ENCODE measurements at regions not wholly inside any gene's neighbourhood (a gene's known extent, or its start where the extent isn't known, plus 50 kb on each side); places are given as distances from the start of the nearest gene placed in this dataset.

GRCh38 chr4:23097251-23097650, 404.5 kb downstream of the GBA3 start:
- no peak overlapping the region for H3K4me3 Mint-ChIP-seq

DNA sequence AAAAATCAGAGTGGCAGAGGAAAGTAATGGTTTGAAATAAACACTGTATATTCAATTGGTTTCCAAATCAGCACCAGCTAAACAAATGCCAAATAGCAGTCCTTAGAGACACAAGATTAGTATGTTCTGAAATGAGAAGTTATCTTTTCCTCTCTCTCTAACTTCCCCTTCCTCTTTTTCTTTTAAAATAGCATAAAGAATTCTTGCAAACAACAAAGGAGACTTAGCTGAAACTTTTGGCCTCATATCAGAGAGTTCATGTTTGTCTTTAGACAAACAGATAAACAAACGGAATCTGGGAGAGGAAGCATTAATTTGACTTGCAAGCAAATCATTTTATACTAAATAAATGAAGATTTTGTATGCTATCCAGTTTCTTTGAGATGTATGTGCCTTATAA, 399.0 kb downstream of the GBA3 start:
- intact Hi-C loops (cut with DNase I, micrococcal nuclease) = no loop called here
- Mint-ChIP-seq H3K27ac (no peak overlapping the region), H3K27me3 (no peaks in the 10 kb centered on the region), H3K9me3 (peaks cover 15% of the 10 kb centered on the region), H3K36me3 (ENCODE audit: low read depth) (no peaks in the 10 kb centered on the region), H3K4me1 (ENCODE audit: low read depth) (no peaks in the 10 kb centered on the region), H3K4me3 (no peak overlapping the region)
- no peaks in the 10 kb centered on the region for H3K36me3 ChIP-seq (ENCODE audit: insufficient read depth, low read length)
- CTCF ChIA-PET = no interaction called here
- ATAC-seq (ENCODE audit: poor library complexity) = no peak
- POLR2A ChIA-PET = no interaction called here
- H3K4me1 ChIP-seq (ENCODE audit: insufficient read depth, low read length) = no peaks in the 10 kb centered on the region
- H3K27me3 ChIP-seq (ENCODE audit: control insufficient read depth in 1 of 2, insufficient read depth in 2 of 2, low read length in 2 of 2) = no peaks in the 10 kb centered on the region
- no peak for TF ChIP-seq CTCF (IDR thresholded peaks at IDR 0.05)
- no peak for DNase-seq
- no peak overlapping the region for H3K27ac ChIP-seq (ENCODE audit: low read depth in 1 of 2, low read length in 2 of 2)
- no peak overlapping the region for H3K4me3 ChIP-seq (ENCODE audit: low read length)
- peaks cover 0 to 3% of the 10 kb centered on the region in 2 experiments for H3K9me3 ChIP-seq (ENCODE audit: control insufficient read depth in 1 of 2, insufficient read depth in 1 of 2, low read length in 2 of 2)

More at GRCh38 chr4:23097251-23097650, 404.5 kb downstream of the GBA3 start:
- intact Hi-C loops (cut with DNase I, micrococcal nuclease) = no loop called here
- H3K9me3 Mint-ChIP-seq = peaks cover 9% of the 10 kb centered on the region
- DNase-seq = no peak
- no peak for TF ChIP-seq CTCF (IDR thresholded peaks at IDR 0.05)
- no peaks in the 10 kb centered on the region for H3K4me1 Mint-ChIP-seq (ENCODE audit: low read depth)
- ATAC-seq (ENCODE audit: poor library complexity) = no peak
- H3K36me3 ChIP-seq (ENCODE audit: insufficient read depth, low read length) = no peaks in the 10 kb centered on the region
- no peak overlapping the region for H3K27ac ChIP-seq (ENCODE audit: low read depth in 1 of 2, low read length in 2 of 2)
- no peak overlapping the region for H3K4me3 ChIP-seq (ENCODE audit: low read length)
- H3K27me3 Mint-ChIP-seq = no peaks in the 10 kb centered on the region
- H3K9me3 ChIP-seq (ENCODE audit: control insufficient read depth in 1 of 2, insufficient read depth in 1 of 2, low read length in 2 of 2) = no peaks in the 10 kb centered on the region
- ChIA-PET POLR2A (no interaction called here), CTCF (no interaction called here)
- no peaks in the 10 kb centered on the region for H3K36me3 Mint-ChIP-seq (ENCODE audit: low read depth)
- H3K27me3 ChIP-seq (ENCODE audit: control insufficient read depth in 1 of 2, insufficient read depth in 2 of 2, low read length in 2 of 2) = no peaks in the 10 kb centered on the region
- no peaks in the 10 kb centered on the region for H3K4me1 ChIP-seq (ENCODE audit: insufficient read depth, low read length)
- H3K27ac Mint-ChIP-seq = no peak overlapping the region

DNA sequence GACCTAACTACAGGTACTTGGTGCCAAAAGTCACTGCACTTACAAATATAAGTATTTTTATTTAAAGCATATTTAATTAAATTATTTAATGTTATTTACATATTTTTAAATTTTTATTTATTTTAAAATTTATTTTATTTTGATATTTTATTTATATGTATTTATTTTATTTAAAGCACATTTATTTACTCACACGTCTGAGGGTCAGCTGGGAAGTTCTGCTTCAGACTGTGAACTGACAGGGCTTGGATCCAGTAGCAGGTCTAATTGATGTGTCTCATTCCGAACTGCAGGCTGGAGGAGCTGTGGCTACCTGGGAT, 392.5 kb downstream of the GBA3 start:
- ChIA-PET CTCF (no interaction called here), POLR2A (no interaction called here)
- Mint-ChIP-seq H3K36me3 (ENCODE audit: low read depth) (no peaks in the 10 kb centered on the region), H3K4me1 (ENCODE audit: low read depth) (no peaks in the 10 kb centered on the region), H3K4me3 (no peak overlapping the region), H3K9me3 (peaks cover 15% of the 10 kb centered on the region), H3K27me3 (no peaks in the 10 kb centered on the region), H3K27ac (no peak overlapping the region)
- no peaks in the 10 kb centered on the region for H3K4me1 ChIP-seq (ENCODE audit: insufficient read depth, low read length)
- ATAC-seq (ENCODE audit: poor library complexity) (no peak), DNase-seq (no peak)
- TF ChIP-seq CTCF (IDR thresholded peaks at IDR 0.05) = no peak
- intact Hi-C loops (cut with DNase I, micrococcal nuclease) = no loop called here
- H3K27ac ChIP-seq (ENCODE audit: low read depth in 1 of 2, low read length in 2 of 2) = no peak overlapping the region
- no peaks in the 10 kb centered on the region for H3K36me3 ChIP-seq (ENCODE audit: insufficient read depth, low read length)
- H3K4me3 ChIP-seq (ENCODE audit: low read length) = no peak overlapping the region
- peaks cover 4% of the 10 kb centered on the region in 2 experiments for H3K9me3 ChIP-seq (ENCODE audit: control insufficient read depth in 1 of 2, insufficient read depth in 1 of 2, low read length in 2 of 2)
- H3K27me3 ChIP-seq (ENCODE audit: control insufficient read depth in 1 of 2, insufficient read depth in 2 of 2, low read length in 2 of 2) = no peaks in the 10 kb centered on the region

Data from CD4-positive, alpha-beta T cell (primary cell).